GM21529 (cell line): ENCODE measurements at regions not wholly inside any gene's neighbourhood (a gene's known extent, or its start where the extent isn't known, plus 50 kb on each side); places are given as distances from the start of the nearest gene placed in this dataset.
A peak's percentile ranks its signal among the peaks of the same experiment; 100 is the strongest.
"Not testable (repeated sequence)": the region's sequence is repeated elsewhere in the genome, so short reads cannot be mapped to it uniquely, and the experiment has no call there.

Experiments
- ATAC-seq: cut with Tn5 transposase; IDR thresholded peaks from one replicate; pipeline ENCODE4 v1.9.1; 2021; ENCODE audit not compliant: unreplicated experiment

GRCh38 chr9:24879591-24879990, 333.9 kb upstream of the IZUMO3 start:
- ATAC-seq, result no peak

GRCh38 chr9:24856601-24857000, 310.9 kb upstream of the IZUMO3 start:
- not testable (repeated sequence) for ATAC-seq

- ATAC-seq, result peak; percentile 72
Measured at GRCh38 chr9:24846248-24846912, 300.7 kb upstream of the IZUMO3 start.

GRCh38 chr9:24844217-24844616, 298.5 kb upstream of the IZUMO3 start:
- ATAC-seq, result no peak

GRCh38 chr9:24841993-24842392, 296.3 kb upstream of the IZUMO3 start:
- no peak for ATAC-seq

GRCh38 chr9:24832307-24832706, 286.6 kb upstream of the IZUMO3 start:
- no peak for ATAC-seq

GRCh38 chr9:24828687-24829086, 283.0 kb upstream of the IZUMO3 start:
- ATAC-seq, result no peak

- ATAC-seq, result no peak
Measured at GRCh38 chr9:24824607-24825006, 278.9 kb upstream of the IZUMO3 start.

GRCh38 chr9:24820196-24820595, 274.5 kb upstream of the IZUMO3 start:
- ATAC-seq, result no peak

GRCh38 chr9:24817756-24818155, 272.1 kb upstream of the IZUMO3 start:
- ATAC-seq, result no peak

GRCh38 chr9:24816006-24816405, 270.3 kb upstream of the IZUMO3 start:
- no peak for ATAC-seq

GRCh38 chr9:24801344-24801743, 255.6 kb upstream of the IZUMO3 start:
- no peak for ATAC-seq

GRCh38 chr9:24793787-24794186, 248.1 kb upstream of the IZUMO3 start:
- ATAC-seq, result no peak

- no peak for ATAC-seq
Measured at GRCh38 chr9:24776226-24776625, 230.5 kb upstream of the IZUMO3 start.

GRCh38 chr9:24774199-24774598, 228.5 kb upstream of the IZUMO3 start:
- ATAC-seq, result not testable (repeated sequence)

GRCh38 chr9:24766081-24766480, 220.4 kb upstream of the IZUMO3 start:
- no peak for ATAC-seq

- ATAC-seq, result no peak
Measured at GRCh38 chr9:24765025-24765756, 219.5 kb upstream of the IZUMO3 start.

GRCh38 chr9:24738421-24738961, 192.8 kb upstream of the IZUMO3 start:
- ATAC-seq, result no peak

GRCh38 chr9:24731754-24732153, 186.1 kb upstream of the IZUMO3 start:
- no peak for ATAC-seq

GRCh38 chr9:24721621-24722020, 175.9 kb upstream of the IZUMO3 start:
- no peak for ATAC-seq

GRCh38 chr9:24712206-24712605, 166.5 kb upstream of the IZUMO3 start:
- ATAC-seq, result no peak

GRCh38 chr9:24708814-24709213, 163.1 kb upstream of the IZUMO3 start:
- ATAC-seq, result no peak
